H1 (cell line): ENCODE measurements at regions not wholly inside any gene's neighbourhood (a gene's known extent, or its start where the extent isn't known, plus 50 kb on each side); places are given as distances from the start of the nearest gene placed in this dataset.

ENCODE experiments used
- CTCF ChIA-PET: fragments of 300-600 bp; sonication (Branson Sonifier 250); formaldehyde crosslinking; loops from one replicate; lab custom pipeline; 2021; ENCODE audit not compliant: partially characterized antibody; lab: Charles Lee
- POLR2A ChIA-PET: fragments of 300-600 bp; sonication (Branson Sonifier 250); formaldehyde crosslinking; loops from one replicate; lab custom pipeline; 2021; ENCODE audit warnings: inconsistent platforms; ENCODE audit not compliant: partially characterized antibody; lab: Charles Lee
- DNase-seq, 2 experiments: peaks; one replicate each; pipeline versions ENCODE4 v3.0.0 to v3.0.0-alpha.2; 2010 to 2022; ENCODE audit warnings: low spot score in 2 of 2, low read depth in 1 of 2, mixed read lengths in 1 of 2
- FAIRE-seq: peaks from 2 replicates; lab custom pipeline; 2011; peaks lifted over from hg19 to GRCh38; lab: Jason Lieb, UNC
- H2AFZ ChIP-seq: 2 replicates; pipeline ENCODE4 v1.8.1; 2012; ENCODE audit warnings: low read length, inconsistent platforms
- H2AK5ac ChIP-seq: 2 replicates; pipeline ENCODE4 v1.6.1; 2013; ENCODE audit warnings: low read depth, low read length
- H2BK120ac ChIP-seq: replicated peaks from 2 replicates; pipeline ENCODE3; 2013; ENCODE audit warnings: low read depth, low read length, inconsistent platforms
- H2BK12ac ChIP-seq: 2 replicates; pipeline ENCODE4 v1.6.1; 2013; ENCODE audit warnings: low read depth, low read length
- H2BK15ac ChIP-seq: 2 replicates; pipeline ENCODE4 v1.6.1; 2013; ENCODE audit warnings: low read length
- H2BK20ac ChIP-seq: 2 replicates; pipeline ENCODE4 v1.6.1; 2013; ENCODE audit warnings: low read length
- H2BK5ac ChIP-seq: 2 replicates; pipeline ENCODE4 v1.6.1; 2013; ENCODE audit warnings: low read depth, low read length
- H3K14ac ChIP-seq: 2 replicates; pipeline ENCODE4 v1.6.1; 2013; ENCODE audit warnings: inconsistent platforms; ENCODE audit not compliant: insufficient read length
- H3K18ac ChIP-seq: 2 replicates; pipeline ENCODE4 v1.6.1; 2013; ENCODE audit warnings: low read length; ENCODE audit errors: extremely low read depth
- H3K23ac ChIP-seq: 2 replicates; pipeline ENCODE4 v1.6.1; 2013; ENCODE audit warnings: inconsistent platforms; ENCODE audit not compliant: insufficient read length
- H3K23me2 ChIP-seq: 2 replicates; pipeline ENCODE4 v1.6.1; 2013; ENCODE audit warnings: low read depth, low read length
- H3K27ac ChIP-seq: 2 replicates; pipeline ENCODE4 v1.6.1; 2011; ENCODE audit warnings: low read depth, low read length, inconsistent platforms
- H3K27me3 ChIP-seq, 4 experiments: replicated peaks in 1 of 4; 1 replicate in 1 of 4; 2 replicates in 3 of 4; pipeline versions ENCODE4 v1.6.1 to v1.8.1; 2011 to 2013; ENCODE audit warnings: low read length in 3 of 4, mild to moderate bottlenecking in 3 of 4, inconsistent platforms in 2 of 4, mixed read lengths in 2 of 4, moderate library complexity in 1 of 4; ENCODE audit not compliant: control insufficient read depth in 3 of 4, insufficient read depth in 3 of 4; ENCODE audit errors: extremely low read depth in 1 of 4
- H3K36me3 ChIP-seq, 4 experiments: 2 replicates each; pipeline versions ENCODE4 v1.6.1 to v1.8.1; 2011 to 2013; ENCODE audit warnings: mild to moderate bottlenecking in 4 of 4, low read length in 3 of 4, moderate library complexity in 2 of 4, control low read depth in 1 of 4, inconsistent platforms in 1 of 4; ENCODE audit not compliant: insufficient read depth in 4 of 4, control insufficient read depth in 2 of 4
- H3K4ac ChIP-seq: replicated peaks from 2 replicates; pipeline ENCODE3; 2013; ENCODE audit warnings: low read length, low read depth, mixed read lengths, inconsistent platforms; ENCODE audit not compliant: insufficient read length
- H3K4me1 ChIP-seq, 4 experiments: replicated peaks in 1 of 4; 1 replicate in 1 of 4; 2 replicates in 3 of 4; pipeline versions ENCODE4 v1.6.1 to v1.8.1; 2011 to 2013; ENCODE audit warnings: low read length in 3 of 4, inconsistent platforms in 2 of 4, mixed read lengths in 1 of 4; ENCODE audit not compliant: insufficient read depth in 4 of 4, control insufficient read depth in 3 of 4
- H3K4me2 ChIP-seq, 2 experiments: 2 replicates each; pipeline versions ENCODE4 v1.6.1 to v1.8.1; 2011 to 2013; ENCODE audit warnings: low read depth in 2 of 2, low read length in 2 of 2, control low read depth in 1 of 2, inconsistent platforms in 1 of 2, mild to moderate bottlenecking in 1 of 2; ENCODE audit not compliant: insufficient read depth in 1 of 2
- H3K4me3 ChIP-seq, 4 experiments: fragments of 200-600, 300-600 bp in 1 of 4; sonication (generic), shearing (Covaris generic), sonication (Bioruptor Twin) in 1 of 4; 2 replicates each; pipeline versions ENCODE4 v1.5.1 to v1.8.1; 2011 to 2016; ENCODE audit warnings: low read length in 4 of 4, low read depth in 3 of 4, control low read depth in 2 of 4, inconsistent platforms in 2 of 4, mild to moderate bottlenecking in 2 of 4, mixed read lengths in 1 of 4, moderate library complexity in 1 of 4; ENCODE audit not compliant: insufficient read depth in 2 of 4; ENCODE audit errors: extremely low read depth in 1 of 4
- H3K56ac ChIP-seq: replicated peaks from 2 replicates; pipeline ENCODE3; 2013; ENCODE audit warnings: low read depth, mild to moderate bottlenecking, mixed read lengths, low read length, inconsistent platforms; ENCODE audit not compliant: insufficient read length
- H3K79me1 ChIP-seq: 2 replicates; pipeline ENCODE4 v1.6.1; 2013; ENCODE audit warnings: low read depth, low read length, control low read depth
- H3K79me2 ChIP-seq, 2 experiments: 2 replicates each; pipeline versions ENCODE4 v1.6.1 to v1.8.1; 2012 to 2013; ENCODE audit warnings: low read length in 2 of 2, mild to moderate bottlenecking in 2 of 2, inconsistent platforms in 1 of 2; ENCODE audit not compliant: insufficient read depth in 2 of 2, control insufficient read depth in 1 of 2
- H3K9ac ChIP-seq, 4 experiments: replicated peaks in 1 of 4; 1 replicate in 1 of 4; 2 replicates in 3 of 4; pipeline versions ENCODE4 v1.6.1 to v1.8.1; 2011 to 2013; ENCODE audit warnings: low read depth in 3 of 4, low read length in 3 of 4, control low read depth in 2 of 4, mild to moderate bottlenecking in 2 of 4, moderate library complexity in 2 of 4, inconsistent platforms in 1 of 4; ENCODE audit errors: extremely low read depth in 1 of 4
- H3K9me3 ChIP-seq, 2 experiments: 2 replicates each; pipeline versions ENCODE4 v1.6.1 to v1.8.1; 2012 to 2013; ENCODE audit warnings: mild to moderate bottlenecking in 2 of 2, moderate library complexity in 2 of 2, control low read depth in 1 of 2, inconsistent platforms in 1 of 2, low read depth in 1 of 2, low read length in 1 of 2, mixed read lengths in 1 of 2; ENCODE audit not compliant: insufficient read depth in 2 of 2
- H4K20me1 ChIP-seq, 2 experiments: replicated peaks in 1 of 2; 2 replicates each; pipeline versions ENCODE3 to v1.8.1; 2011 to 2013; ENCODE audit warnings: inconsistent platforms in 2 of 2, low read length in 2 of 2, mild to moderate bottlenecking in 1 of 2; ENCODE audit not compliant: insufficient read depth in 2 of 2, control insufficient read depth in 1 of 2
- H4K5ac ChIP-seq: 2 replicates; pipeline ENCODE4 v1.6.1; 2013; ENCODE audit warnings: low read length, low read depth, mixed read lengths, inconsistent platforms; ENCODE audit not compliant: insufficient read length
- H4K8ac ChIP-seq: 2 replicates; pipeline ENCODE4 v1.8.0; 2013; ENCODE audit warnings: mild to moderate bottlenecking, moderate library complexity, low read length, inconsistent platforms; ENCODE audit not compliant: insufficient read depth; ENCODE audit errors: extremely low read depth
- H4K91ac ChIP-seq: replicated peaks from 2 replicates; pipeline ENCODE3; 2013; ENCODE audit warnings: low read length, mixed read lengths, inconsistent platforms; ENCODE audit not compliant: insufficient read length
- BACH1 ChIP-seq: IDR thresholded peaks from 2 replicates; pipeline ENCODE4 v1.6.1; 2012; ENCODE audit warnings: low read length, improper control_type of control experiment
- CEBPB ChIP-seq: IDR thresholded peaks from 2 replicates; pipeline ENCODE4 v1.6.1; 2012; ENCODE audit warnings: low read depth, low read length
- MAX ChIP-seq: IDR thresholded peaks from 2 replicates; pipeline ENCODE4 v1.6.1; 2012; ENCODE audit warnings: inconsistent platforms
- POU5F1 ChIP-seq: IDR thresholded peaks from 2 replicates; pipeline ENCODE4 v1.6.1; 2011; ENCODE audit warnings: low read depth, mild to moderate bottlenecking, low read length, moderate library complexity
- SIN3A ChIP-seq, 2 experiments: IDR thresholded peaks in 1 of 2; conservative IDR thresholded peaks in 1 of 2; 2 replicates each; pipeline ENCODE4 v1.6.1; 2011 to 2012; ENCODE audit warnings: low read length in 2 of 2, improper control_type of control experiment in 1 of 2, low read depth in 1 of 2, mild to moderate bottlenecking in 1 of 2
- TBP ChIP-seq: IDR thresholded peaks from 2 replicates; pipeline ENCODE4 v1.6.1; 2011; ENCODE audit warnings: low read depth, low read length, improper control_type of control experiment
- ZNF274 ChIP-seq: IDR thresholded peaks from 2 replicates; pipeline ENCODE4 v1.7.0; 2012; ENCODE audit warnings: low read length, borderline replicate concordance; ENCODE audit errors: extremely low read depth
- WGBS, 2 experiments: shearing (Covaris generic) in 1 of 2; methylation state at CpG; one replicate each; pipeline versions ENCODE4 v1.1.6 to v1.1.7; 2013 to 2015; ENCODE audit warnings: low lambda C conversion rate in 2 of 2, mixed read lengths in 2 of 2, inconsistent platforms in 1 of 2, low coverage in 1 of 2, missing lambda C conversion rate in 1 of 2; ENCODE audit not compliant: insufficient replicate concordance in 2 of 2, insufficient coverage in 1 of 2, insufficient read length in 1 of 2; ENCODE audit errors: extremely low coverage in 1 of 2, missing lambda C conversion rate in 1 of 2; 5-methylcytosine and 5-hydroxymethylcytosine counted together

DNA sequence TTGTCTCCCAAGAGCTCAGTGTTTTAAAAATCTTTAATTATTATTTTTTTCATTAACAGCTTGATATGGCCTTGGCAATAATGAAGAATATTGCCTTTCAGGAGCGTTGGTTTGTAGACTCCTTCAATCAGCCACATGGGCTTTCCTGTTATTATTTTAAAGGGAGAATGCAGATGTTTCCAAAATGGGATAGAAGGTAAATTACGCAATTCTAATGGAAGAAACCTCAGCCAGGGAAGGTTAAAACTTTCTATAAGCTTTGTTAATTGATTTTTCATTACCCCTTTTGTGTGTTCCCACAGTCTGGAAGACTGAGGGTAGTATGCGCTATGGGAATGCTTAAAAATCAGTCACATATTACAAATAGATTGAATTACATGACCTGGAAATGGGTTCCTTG is 188.4 kb upstream of the NAV3 start:
- CTCF ChIA-PET, result no interaction called here
- Histone ChIP-seq H3K36me3 (no peaks in the 10 kb centered on the region), H4K8ac (no peak overlapping the region), H3K14ac (no peak overlapping the region), H2BK15ac (no peak overlapping the region), H2BK120ac (no peak overlapping the region), H3K23ac (no peak overlapping the region), H3K79me2 (no peaks in the 10 kb centered on the region), H3K23me2 (no peaks in the 10 kb centered on the region), H2BK20ac (no peak overlapping the region), H3K18ac (no peak overlapping the region), H4K20me1 (no peaks in the 10 kb centered on the region), H3K4ac (no peak overlapping the region), H4K5ac (no peak overlapping the region), H2AK5ac (no peak overlapping the region), H3K4me2 (no peak overlapping the region), H3K27me3 (no peaks in the 10 kb centered on the region), H3K9me3 (no peaks in the 10 kb centered on the region), H3K4me1 (peaks cover 0 to 9% (median 7%) of the 10 kb centered on the region in 4 experiments; a peak in 4 of 7 replicates), H3K79me1 (no peaks in the 10 kb centered on the region), H3K56ac (no peak overlapping the region), H3K9ac (no peak overlapping the region), H4K91ac (no peak overlapping the region), H3K4me3 (no peak overlapping the region), H3K27ac (no peak overlapping the region), H2BK12ac (no peak overlapping the region), H2AFZ (no peak overlapping the region), H2BK5ac (no peak overlapping the region)
- 97% methylated on average over 3 of the region's 3 CpGs; no CpG with 5 or more reads in 1 of the 2 experiments for WGBS, 2 experiments
- DNase-seq (no peak), FAIRE-seq (no peak)
- POLR2A ChIA-PET, result no interaction called here
- no peak for TF ChIP-seq TBP
- TF ChIP-seq SIN3A (conservative IDR thresholded peaks at IDR 0.05 in 1 of 2, IDR thresholded peaks at IDR 0.05 in 1 of 2; ENCODE audit: low read depth in 1 of 2, low read length in 2 of 2), result no peak
- no peak for TF ChIP-seq BACH1
- TF ChIP-seq MAX, result no peak
- TF ChIP-seq POU5F1, result no peak
- TF ChIP-seq ZNF274, result no peak
- peak; percentile 51; the same call in 1 of the 2 replicates for TF ChIP-seq CEBPB
